HL-60 (cell line): ENCODE measurements at regions not wholly inside any gene's neighbourhood (a gene's known extent, or its start where the extent isn't known, plus 50 kb on each side); places are given as distances from the start of the nearest gene placed in this dataset.

Source experiments
- DNase-seq, 2 experiments: peaks; one replicate each; pipeline ENCODE4 v3.0.0-alpha.2; 2010 to 2020; ENCODE audit warnings: low read depth in 1 of 2, low spot score in 1 of 2
- H3K27ac ChIP-seq: fragments of 250-450 bp; sonication (Bioruptor Pico); replicated peaks from 2 replicates; pipeline ENCODE4 v1.5.1; 2020; ENCODE audit warnings: mild to moderate bottlenecking, moderate library complexity
- H3K27me3 ChIP-seq: fragments of 250-450 bp; sonication (Bioruptor Pico); 2 replicates; pipeline ENCODE4 v1.5.1; 2021; ENCODE audit warnings: mild to moderate bottlenecking, moderate library complexity; ENCODE audit not compliant: insufficient read depth, poor library complexity, severe bottlenecking
- H3K4me3 ChIP-seq: replicated peaks from 2 replicates; pipeline ENCODE4 v1.5.1; 2011; ENCODE audit warnings: mild to moderate bottlenecking, control low read depth, low read length; ENCODE audit not compliant: insufficient read depth
- CTCF ChIP-seq: IDR thresholded peaks from one replicate; pipeline ENCODE4 v1.5.1; 2011; ENCODE audit warnings: low read length, control low read depth, inconsistent platforms; ENCODE audit not compliant: insufficient read depth
- GABPA ChIP-seq: IDR thresholded peaks from 2 replicates; pipeline ENCODE4 v1.6.1; 2012; ENCODE audit warnings: low read depth
- POLR2AphosphoS5 ChIP-seq: IDR thresholded peaks from 2 replicates; pipeline ENCODE4 v1.6.1; 2012; ENCODE audit warnings: low read depth
- REST ChIP-seq: IDR thresholded peaks from 2 replicates; pipeline ENCODE4 v1.6.1; 2012; ENCODE audit warnings: low read depth; ENCODE audit not compliant: insufficient replicate concordance
- SPI1 ChIP-seq: IDR thresholded peaks from 2 replicates; pipeline ENCODE4 v1.6.1; 2012; ENCODE audit warnings: low read depth, mild to moderate bottlenecking, borderline replicate concordance

DNA sequence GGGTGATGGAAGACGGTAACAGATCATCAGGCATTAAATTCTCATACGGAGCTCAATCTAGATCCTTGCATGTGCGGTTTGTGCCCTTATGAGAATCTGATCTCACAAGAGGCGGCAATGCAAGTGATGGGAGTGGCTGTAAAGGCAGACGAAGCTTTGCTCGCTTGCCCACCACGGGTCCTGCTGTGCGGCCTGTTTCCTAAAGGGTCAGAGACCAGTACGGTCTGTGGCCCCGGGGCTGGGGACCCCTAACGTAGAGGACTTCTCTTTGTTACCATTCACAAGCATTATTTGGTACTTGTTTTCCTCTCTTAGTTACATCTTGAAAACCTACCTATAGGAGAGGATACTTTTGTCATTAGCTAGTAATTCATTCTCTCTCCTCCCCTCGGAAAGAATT, 221.0 kb downstream of the ADAM29 start:
- Histone ChIP-seq H3K27me3 (no peaks in the 10 kb centered on the region), H3K27ac (no peak overlapping the region), H3K4me3 (no peak overlapping the region)
- no peak for DNase-seq
- TF ChIP-seq SPI1 (no peak), GABPA (no peak), REST (no peak), POLR2AphosphoS5 (no peak), CTCF (no peak)

GRCh38 chr4:175143116-175143515, 225.0 kb downstream of the ADAM29 start:
- H3K4me3 ChIP-seq = no peak overlapping the region
- DNase-seq = no peak
- H3K27me3 ChIP-seq = no peaks in the 10 kb centered on the region
- H3K27ac ChIP-seq = no peak overlapping the region
- TF ChIP-seq POLR2AphosphoS5 = no peak
- TF ChIP-seq CTCF = no peak
- TF ChIP-seq GABPA = no peak
- no peak for TF ChIP-seq REST

- TF ChIP-seq GABPA (no peak), SPI1 (no peak), CTCF (no peak), REST (no peak), POLR2AphosphoS5 (no peak)
- H3K4me3 ChIP-seq = no peak overlapping the region
Measured at GRCh38 chr4:175146799-175147198, 228.6 kb downstream of the ADAM29 start.

More at GRCh38 chr4:175146799-175147198, 228.6 kb downstream of the ADAM29 start:
- no peak overlapping the region for H3K27ac ChIP-seq
- no peak for DNase-seq
- no peaks in the 10 kb centered on the region for H3K27me3 ChIP-seq
